ENCODE measurements at regions not wholly inside any gene's neighbourhood (a gene's known extent, or its start where the extent isn't known, plus 50 kb on each side); places are given as distances from the start of the nearest gene placed in this dataset.
"Not testable (repeated sequence)": the region's sequence is repeated elsewhere in the genome, so short reads cannot be mapped to it uniquely, and the experiment has no call there.

- DNase-seq, result no peak
These were observed 1135.0 kb upstream of the TENM3 start for GRCh38 chr4:181108237-181108636.

DNA sequence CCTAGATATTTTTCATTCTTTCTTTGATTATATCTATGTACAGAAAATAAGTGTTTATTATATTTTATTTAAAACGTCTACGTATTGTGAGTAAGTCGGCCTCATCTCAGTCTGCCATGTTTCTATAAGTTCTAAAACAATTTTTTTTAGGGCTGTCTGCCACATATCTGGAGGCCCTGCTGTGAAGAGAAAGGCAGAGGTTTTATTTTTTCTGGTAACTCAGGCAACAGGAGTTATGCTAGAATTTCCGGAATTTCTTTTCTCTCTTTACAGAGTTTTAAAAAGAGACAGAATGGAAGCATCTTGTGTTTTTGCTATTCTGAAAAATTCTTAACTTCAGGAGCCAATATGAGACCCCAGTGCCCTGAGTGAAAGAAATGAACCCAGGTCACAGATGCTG lies 1124.0 kb upstream of the TENM3 start:
- DNase-seq, result no peak

- DNase-seq, result no peak
These were observed 1121.5 kb upstream of the TENM3 start for GRCh38 chr4:181121733-181122132.

GRCh38 chr4:181127171-181127570 lies 1116.0 kb upstream of the TENM3 start:
- DNase-seq, result no peak

DNA sequence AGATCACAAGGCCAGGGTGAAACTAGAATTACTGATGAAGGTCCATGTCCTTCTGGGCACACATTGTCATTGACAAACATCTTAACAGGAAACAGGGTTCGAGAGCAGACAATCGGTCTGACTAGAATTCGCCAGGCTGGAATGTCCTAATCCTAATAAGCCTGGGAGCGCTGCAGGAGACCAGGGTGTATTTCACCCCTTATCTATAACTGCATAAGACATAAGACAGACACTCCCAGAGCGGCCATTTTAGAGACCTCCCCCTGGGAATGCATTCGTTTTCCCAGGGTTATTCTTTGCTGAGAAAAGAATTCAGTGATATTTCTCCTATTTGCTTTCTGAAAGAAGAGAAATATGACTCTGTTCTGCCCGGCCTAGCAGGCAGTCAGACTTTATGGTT lies 1112.9 kb upstream of the TENM3 start:
- not testable (repeated sequence) for DNase-seq

GRCh38 chr4:181137351-181137750 lies 1105.9 kb upstream of the TENM3 start:
- no peak for DNase-seq

DNA sequence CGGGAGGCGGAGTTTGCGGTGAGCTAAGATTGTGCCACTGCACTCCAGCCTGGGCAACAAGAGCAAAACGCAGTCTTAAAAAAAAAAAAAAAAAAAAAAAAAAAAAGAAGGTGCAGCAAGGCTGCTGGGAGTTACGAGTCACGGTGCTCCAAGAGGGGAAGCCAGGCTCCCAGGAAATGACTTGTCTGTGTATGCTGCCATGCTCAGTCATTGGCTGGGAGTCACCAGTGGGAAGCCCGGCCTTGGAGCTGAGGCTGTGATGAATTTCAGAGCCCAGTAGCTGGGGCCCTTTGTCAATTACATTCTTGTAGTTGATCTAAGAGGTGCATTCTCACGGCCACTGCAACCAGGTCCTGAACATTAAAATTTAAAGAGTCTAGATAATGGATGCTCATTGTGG lies 1105.1 kb upstream of the TENM3 start:
- DNase-seq, result no peak

DNA sequence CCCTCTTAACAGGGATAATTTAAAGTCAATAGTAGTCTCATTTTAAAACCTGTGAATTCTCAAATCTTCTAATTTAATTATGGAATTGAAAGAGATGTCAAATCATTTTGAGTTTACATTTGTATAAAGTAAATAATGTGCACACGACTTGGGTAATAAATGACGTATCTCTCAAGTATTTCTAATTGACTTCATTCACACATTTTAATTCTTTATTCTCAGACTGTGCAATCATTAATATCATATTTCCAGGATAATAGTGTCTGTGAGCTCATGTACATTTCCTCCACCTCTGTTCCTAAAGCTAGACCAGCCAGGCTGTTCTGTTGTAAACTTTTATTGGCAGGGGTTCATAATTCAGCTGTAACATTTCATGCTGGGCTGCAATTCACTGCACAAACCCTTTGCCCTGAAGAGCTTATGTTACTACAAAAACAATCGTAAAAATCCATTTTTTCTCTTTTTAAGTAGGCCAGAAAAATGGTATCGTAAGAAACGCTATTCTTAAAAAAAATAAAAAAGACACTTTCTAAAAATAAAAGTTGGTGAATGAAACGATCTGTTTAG lies 1103.1 kb upstream of the TENM3 start:
- no peak for DNase-seq

DNA sequence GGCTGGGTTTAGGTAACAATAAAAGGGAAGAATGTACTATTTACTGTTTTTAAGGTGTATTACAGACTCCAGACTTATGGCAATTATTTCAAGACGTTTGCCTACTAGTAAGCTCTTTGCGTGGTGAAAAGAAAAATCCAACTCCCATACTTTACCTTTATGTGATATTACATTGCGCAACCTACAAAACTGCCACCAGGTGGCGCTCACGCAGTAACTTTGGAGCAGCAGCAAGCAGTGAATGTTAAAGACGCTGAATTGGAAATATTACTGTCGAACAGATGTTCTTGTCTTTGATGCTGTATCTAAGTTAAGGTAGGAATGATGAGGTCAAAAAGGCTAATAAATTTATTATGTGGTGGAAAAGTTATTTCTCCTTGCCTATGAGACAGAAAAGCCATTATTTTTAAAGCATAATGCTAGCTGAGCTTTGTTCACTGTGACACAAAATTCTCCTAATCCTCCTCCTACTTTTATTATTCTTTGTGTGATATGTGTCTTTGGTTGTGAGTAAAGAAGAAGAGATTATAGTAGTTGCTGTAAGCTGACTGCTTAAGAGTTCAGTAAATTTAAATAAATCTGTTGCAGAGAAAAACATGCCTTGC lies 1099.8 kb upstream of the TENM3 start:
- DNase-seq, result peak in 1 of 2 experiments; percentile 29

- DNase-seq, result no peak
These were observed 1097.2 kb upstream of the TENM3 start for GRCh38 chr4:181146051-181146450.

DNA sequence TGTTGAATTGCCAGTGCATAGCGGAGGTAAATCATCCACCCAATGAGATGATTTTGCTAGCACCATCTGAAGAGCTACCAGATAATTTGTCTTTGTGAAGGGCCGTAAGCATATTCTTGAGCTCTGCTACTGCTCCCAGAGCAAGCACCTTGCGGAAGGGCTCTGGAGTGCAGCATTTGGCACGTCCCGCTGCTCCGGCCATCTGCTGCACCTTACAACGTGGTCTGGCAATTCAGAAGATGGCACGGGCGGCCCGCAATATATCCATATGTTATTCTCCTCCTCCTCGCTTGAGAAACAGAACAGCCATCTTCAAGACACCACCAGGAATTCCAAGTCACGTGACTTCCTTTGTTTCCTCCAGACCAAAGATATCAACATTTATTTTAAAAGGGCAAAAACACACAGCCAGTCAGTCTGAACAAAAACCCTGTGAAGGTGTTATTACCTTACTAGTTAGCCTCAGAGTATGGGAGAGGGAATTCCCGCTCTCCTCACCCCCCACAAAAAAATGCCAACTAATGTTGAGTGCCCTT lies 1095.7 kb upstream of the TENM3 start:
- DNase-seq, result no peak

GRCh38 chr4:181148470-181148869 lies 1094.7 kb upstream of the TENM3 start:
- no peak for DNase-seq

GRCh38 chr4:181150191-181150590 lies 1093.0 kb upstream of the TENM3 start:
- DNase-seq, result no peak

DNA sequence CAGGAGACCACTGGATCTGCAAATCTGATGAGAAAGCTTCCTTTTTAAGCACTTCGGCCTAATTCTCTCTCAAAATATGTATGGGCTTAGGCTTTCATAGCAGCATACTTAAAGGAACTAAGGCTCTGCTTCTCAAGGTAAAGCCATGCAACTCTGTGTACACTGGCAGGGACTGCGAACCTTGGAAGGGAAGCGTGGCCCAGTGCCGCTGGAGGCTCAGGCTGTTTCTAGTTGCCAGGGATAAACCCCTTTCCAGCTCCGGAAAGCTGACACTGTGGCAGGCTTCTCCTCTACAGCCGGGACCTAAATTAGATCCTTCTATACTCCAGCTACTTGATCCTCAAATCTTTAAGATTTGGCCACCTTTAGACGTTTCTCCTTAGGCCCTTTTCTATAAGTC lies 1091.3 kb upstream of the TENM3 start:
- no peak for DNase-seq

GRCh38 chr4:181157647-181158046 lies 1085.6 kb upstream of the TENM3 start:
- DNase-seq, result no peak

GRCh38 chr4:181158971-181159370 lies 1084.2 kb upstream of the TENM3 start:
- no peak for DNase-seq

DNA sequence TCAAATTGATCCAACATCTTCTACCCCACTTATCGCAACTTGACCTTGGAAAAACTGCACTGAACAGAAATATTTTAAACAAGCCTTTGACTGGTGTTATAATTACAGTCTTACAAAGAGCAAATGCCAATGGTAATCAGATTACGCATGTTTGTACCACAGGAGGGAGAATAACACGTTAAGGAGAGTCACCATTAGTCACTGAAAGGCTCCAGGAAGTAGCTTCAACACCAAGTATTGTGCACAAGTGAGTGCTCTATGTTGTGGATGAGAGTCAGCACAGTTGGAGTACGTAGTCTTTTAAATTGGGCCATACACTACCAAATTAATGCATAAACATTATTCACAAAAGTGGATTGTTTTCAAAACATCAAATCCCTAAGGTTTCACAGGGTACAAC lies 1081.5 kb upstream of the TENM3 start:
- peak in 1 of 2 experiments; percentile 2 for DNase-seq

- no peak for DNase-seq
These were observed 1080.9 kb upstream of the TENM3 start for GRCh38 chr4:181162266-181162665.

DNA sequence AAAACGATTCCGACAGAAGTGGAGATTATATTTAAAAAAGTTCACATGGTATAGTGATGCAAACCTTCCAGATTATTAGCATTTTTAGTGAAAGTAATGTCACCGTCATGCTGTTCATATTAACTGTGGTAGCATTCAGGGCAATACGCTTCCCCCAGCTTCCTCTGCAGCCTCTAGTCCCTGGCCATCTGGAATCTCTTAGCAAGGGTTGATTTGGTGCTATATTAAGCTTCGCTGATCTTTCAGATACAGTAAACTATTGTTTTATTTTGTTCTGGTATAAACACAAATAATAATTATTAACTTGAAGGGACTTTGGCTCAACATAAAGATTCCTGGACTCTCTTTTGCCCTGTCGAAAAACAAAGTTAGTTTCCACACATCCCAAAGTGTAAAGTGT lies 1080.5 kb upstream of the TENM3 start:
- DNase-seq, result no peak

GRCh38 chr4:181166742-181167399 lies 1076.3 kb upstream of the TENM3 start:
- DNase-seq, result no peak

DNA sequence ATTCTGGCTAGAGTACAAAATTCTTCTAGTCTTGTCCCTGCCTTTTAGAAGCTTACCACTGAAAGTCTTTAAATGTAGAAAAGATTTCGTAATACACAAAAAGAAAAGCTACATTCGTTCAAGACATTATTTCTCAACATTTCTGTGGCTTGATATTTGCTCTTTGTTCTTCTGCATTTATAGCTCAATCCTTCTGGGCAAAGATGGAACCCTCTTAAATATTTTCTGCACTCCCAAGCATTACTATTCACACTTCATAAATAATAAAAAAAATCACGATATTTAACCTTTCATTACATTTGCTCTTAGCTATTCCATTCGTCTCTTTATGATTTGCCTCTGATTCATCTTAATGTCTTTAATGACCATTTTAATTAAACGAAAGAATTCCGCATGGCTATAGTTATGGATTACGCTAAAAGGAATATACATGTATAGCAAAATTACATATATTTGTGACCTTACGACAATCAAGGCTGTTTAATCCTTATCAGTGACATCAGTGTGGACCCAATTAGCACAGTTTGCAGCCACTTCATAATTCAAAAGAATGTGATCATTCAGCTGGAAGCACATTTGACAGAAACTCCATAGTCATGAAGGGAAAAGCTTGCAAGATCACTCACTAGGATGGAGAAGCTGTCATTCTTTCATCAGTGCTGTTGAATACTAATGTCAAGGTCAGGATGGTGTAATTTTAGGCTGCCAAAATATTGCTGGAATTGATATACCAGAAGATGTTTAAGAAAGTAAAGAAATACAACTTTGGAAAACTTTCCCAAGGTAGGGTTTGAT lies 1075.0 kb upstream of the TENM3 start:
- no peak for DNase-seq

DNA sequence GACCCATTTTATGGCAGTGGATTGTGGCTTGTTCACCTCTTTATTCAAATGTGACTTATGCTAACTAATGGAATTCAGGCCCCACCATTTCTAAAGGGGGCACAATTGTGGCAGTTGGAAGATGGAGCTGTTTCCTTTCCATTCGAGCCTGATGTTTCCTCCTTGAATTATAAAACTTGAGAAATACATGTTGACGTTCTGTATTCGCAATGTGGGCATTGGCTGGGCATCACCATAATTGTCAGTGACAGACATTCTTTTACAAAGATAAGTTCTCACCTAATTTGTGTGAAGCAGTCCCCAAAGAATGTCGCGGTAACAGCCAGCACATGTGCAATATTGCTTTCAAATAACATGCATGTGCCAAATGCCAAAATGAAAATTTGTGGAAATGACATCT lies 1070.2 kb upstream of the TENM3 start:
- DNase-seq, result no peak

DNA sequence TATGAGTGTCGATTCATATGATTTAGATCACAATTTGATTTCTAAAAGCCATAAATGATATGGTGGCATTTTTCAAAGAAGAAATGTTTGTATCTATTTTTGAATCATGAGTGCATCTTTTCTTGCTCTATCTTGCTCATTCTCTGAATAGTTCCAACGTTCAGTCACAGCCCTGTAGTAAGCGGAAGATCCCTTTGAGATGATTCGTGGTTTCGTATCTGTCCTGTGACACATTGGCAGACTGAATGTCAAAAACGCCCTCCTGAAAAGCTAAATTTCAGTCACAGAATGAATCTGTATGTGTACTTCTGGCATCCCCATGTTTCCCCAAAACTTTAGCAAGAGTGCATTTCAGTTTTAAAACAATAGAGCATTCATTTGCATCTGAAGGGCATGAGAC lies 1066.9 kb upstream of the TENM3 start:
- no peak for DNase-seq

DNA sequence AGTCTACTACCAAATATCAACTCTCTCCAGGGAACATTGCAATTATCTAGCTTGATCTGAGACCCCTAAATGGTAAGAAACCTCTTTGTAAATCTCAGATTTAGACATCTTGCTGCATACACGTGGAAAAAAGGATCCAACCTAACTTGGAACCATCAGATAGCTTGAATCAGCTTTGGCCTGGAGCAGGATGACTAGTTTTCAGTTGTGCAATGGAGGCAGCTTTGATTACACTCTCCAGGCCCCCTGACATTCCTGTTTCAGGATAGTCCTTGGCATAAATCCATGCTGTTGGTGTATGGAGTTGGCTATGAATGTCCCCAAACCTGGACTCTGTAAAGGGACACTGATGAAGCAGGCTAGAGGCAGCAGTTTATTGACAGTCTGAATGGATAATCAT lies 1061.9 kb upstream of the TENM3 start:
- DNase-seq, result no peak
